ENCODE measurements at regions not wholly inside any gene's neighbourhood (a gene's known extent, or its start where the extent isn't known, plus 50 kb on each side); places are given as distances from the start of the nearest gene placed in this dataset.

DNA sequence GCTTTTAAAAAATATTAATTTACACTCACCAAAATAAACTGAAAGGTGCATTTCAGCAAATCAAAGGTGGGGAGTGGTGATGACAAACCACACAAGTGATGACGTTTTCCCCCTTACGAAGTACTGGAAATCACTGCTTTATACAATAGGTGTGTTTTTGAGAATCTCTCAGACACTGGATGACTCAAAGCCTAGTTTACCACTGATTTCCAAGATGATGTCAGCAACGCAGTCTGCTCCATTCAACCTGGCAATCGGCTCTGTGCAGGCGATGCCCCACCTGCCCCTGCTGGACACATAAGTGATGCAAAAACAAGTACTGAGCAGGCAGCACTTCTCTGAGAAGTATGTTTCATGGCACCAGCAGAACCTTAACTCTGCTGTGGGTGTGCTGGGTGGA is 114.4 kb downstream of the SOD2 start:
- intact Hi-C loops (cut with DNase I) = no loop called here
- no peaks in the 10 kb centered on the region for H3K9me3 ChIP-seq
- ATAC-seq = no peak
- TF ChIP-seq, protein P1, sequence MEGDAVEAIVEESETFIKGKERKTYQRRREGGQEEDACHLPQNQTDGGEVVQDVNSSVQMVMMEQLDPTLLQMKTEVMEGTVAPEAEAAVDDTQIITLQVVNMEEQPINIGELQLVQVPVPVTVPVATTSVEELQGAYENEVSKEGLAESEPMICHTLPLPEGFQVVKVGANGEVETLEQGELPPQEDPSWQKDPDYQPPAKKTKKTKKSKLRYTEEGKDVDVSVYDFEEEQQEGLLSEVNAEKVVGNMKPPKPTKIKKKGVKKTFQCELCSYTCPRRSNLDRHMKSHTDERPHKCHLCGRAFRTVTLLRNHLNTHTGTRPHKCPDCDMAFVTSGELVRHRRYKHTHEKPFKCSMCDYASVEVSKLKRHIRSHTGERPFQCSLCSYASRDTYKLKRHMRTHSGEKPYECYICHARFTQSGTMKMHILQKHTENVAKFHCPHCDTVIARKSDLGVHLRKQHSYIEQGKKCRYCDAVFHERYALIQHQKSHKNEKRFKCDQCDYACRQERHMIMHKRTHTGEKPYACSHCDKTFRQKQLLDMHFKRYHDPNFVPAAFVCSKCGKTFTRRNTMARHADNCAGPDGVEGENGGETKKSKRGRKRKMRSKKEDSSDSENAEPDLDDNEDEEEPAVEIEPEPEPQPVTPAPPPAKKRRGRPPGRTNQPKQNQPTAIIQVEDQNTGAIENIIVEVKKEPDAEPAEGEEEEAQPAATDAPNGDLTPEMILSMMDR (IDR thresholded peaks at IDR 0.05) = no peak
- H3K4me1 ChIP-seq = no peaks in the 10 kb centered on the region
- no peaks in the 10 kb centered on the region for H3K27me3 ChIP-seq
- H3K27ac ChIP-seq = no peak overlapping the region
- no peak for DNase-seq
- no peaks in the 10 kb centered on the region for H3K36me3 ChIP-seq
- no peak overlapping the region for H3K4me3 ChIP-seq

- H3K4me3 ChIP-seq = no peak overlapping the region
- DNase-seq = no peak
- H3K27ac ChIP-seq = no peak overlapping the region
- peak; percentile 53 for ATAC-seq
- no peaks in the 10 kb centered on the region for H3K4me1 ChIP-seq
- no peaks in the 10 kb centered on the region for H3K27me3 ChIP-seq
- intact Hi-C loops (cut with DNase I) = no loop called here
- no peaks in the 10 kb centered on the region for H3K9me3 ChIP-seq
- TF ChIP-seq, protein P1 (IDR thresholded peaks at IDR 0.05) = no peak
- H3K36me3 ChIP-seq = no peaks in the 10 kb centered on the region
Observed at GRCh38 chr6:159577564-159577963, 115.5 kb downstream of the SOD2 start.

- no peak for DNase-seq
- Histone ChIP-seq H3K9me3 (no peaks in the 10 kb centered on the region), H3K27me3 (no peaks in the 10 kb centered on the region), H3K36me3 (no peaks in the 10 kb centered on the region), H3K4me1 (no peaks in the 10 kb centered on the region), H3K4me3 (no peak overlapping the region), H3K27ac (no peak overlapping the region)
- TF ChIP-seq, protein P1 (IDR thresholded peaks at IDR 0.05) = no peak
- ATAC-seq = no peak
- intact Hi-C loops (cut with DNase I) = no loop called here
Observed at GRCh38 chr6:159572439-159573110, 120.5 kb downstream of the SOD2 start.

DNA sequence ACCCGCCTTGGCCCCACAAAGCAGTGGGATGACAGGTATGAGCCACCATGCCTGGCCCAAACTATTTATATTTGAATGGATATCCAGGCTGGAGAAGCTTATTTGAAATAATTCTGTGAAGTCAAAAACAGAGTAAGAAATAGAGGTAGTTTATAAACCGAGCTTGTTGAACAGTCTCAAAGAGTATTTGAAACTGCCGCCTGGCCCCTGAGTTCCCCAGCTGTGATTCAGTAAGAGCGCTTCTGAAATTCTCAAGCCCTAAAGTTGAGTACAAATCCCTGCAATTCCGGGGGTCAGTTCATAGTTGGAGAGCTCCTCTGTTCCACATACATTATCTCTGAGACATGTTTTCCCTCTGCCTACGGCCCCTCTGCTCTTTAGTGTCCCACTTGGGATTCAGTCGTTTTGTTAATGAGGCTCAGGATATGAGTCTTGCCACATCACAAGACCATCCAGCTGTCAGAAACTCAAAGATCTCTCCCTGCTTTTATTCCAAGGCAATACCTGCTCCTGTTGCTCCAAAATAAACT is 127.8 kb downstream of the SOD2 start:
- DNase-seq (no peak), ATAC-seq (no peak)

GRCh38 chr6:159564456-159564855 is 128.6 kb downstream of the SOD2 start:
- Histone ChIP-seq H3K27me3 (no peaks in the 10 kb centered on the region), H3K27ac (no peak overlapping the region), H3K9me3 (no peaks in the 10 kb centered on the region), H3K36me3 (no peaks in the 10 kb centered on the region), H3K4me3 (no peak overlapping the region), H3K4me1 (no peaks in the 10 kb centered on the region)
- TF ChIP-seq, protein P1 (IDR thresholded peaks at IDR 0.05) = no peak
- intact Hi-C loops (cut with DNase I) = no loop called here
- no peak for DNase-seq
- no peak for ATAC-seq

More for the DNA sequence above, 127.8 kb downstream of the SOD2 start:
- intact Hi-C loops (cut with DNase I) = no loop called here
- no peak overlapping the region for H3K4me3 ChIP-seq
- H3K9me3 ChIP-seq = no peaks in the 10 kb centered on the region
- TF ChIP-seq, protein P1 (IDR thresholded peaks at IDR 0.05) = no peak
- H3K36me3 ChIP-seq = no peaks in the 10 kb centered on the region
- H3K27ac ChIP-seq = no peak overlapping the region
- no peaks in the 10 kb centered on the region for H3K27me3 ChIP-seq
- H3K4me1 ChIP-seq = no peaks in the 10 kb centered on the region

All from upper lobe of right lung (tissue), 1 donor.